22Rv1 (cell line): ENCODE measurements at regions not wholly inside any gene's neighbourhood (a gene's known extent, or its start where the extent isn't known, plus 50 kb on each side); places are given as distances from the start of the nearest gene placed in this dataset.

Source experiments
- CTCF ChIP-seq: fragments of 450-650 bp; IDR thresholded peaks from 2 replicates; pipeline ENCODE4 v1.5.1; 2017; ENCODE audit warnings: mild to moderate bottlenecking
- ZFX ChIP-seq: fragments of 450-650 bp; IDR thresholded peaks from 2 replicates; pipeline ENCODE4 v1.6.1; 2017; ENCODE audit warnings: antibody characterized with exemption, borderline replicate concordance

- TF ChIP-seq CTCF (no peak), ZFX (no peak)
Observed at GRCh38 chr13:99075268-99076191, 97.7 kb upstream of the DOCK9 start.
